MM.1S (cell line): ENCODE measurements at regions not wholly inside any gene's neighbourhood (a gene's known extent, or its start where the extent isn't known, plus 50 kb on each side); places are given as distances from the start of the nearest gene placed in this dataset.

Experiments
- DNase-seq: peaks from one replicate; pipeline ENCODE4 v3.0.0-alpha.2; 2015
- H2AFZ ChIP-seq: fragments of 300-600 bp; sonication (generic); 2 replicates; pipeline ENCODE4 v1.6.0; 2016; ENCODE audit warnings: antibody characterized with exemption, low read length
- H3F3A ChIP-seq: fragments of 300-600 bp; sonication (generic); 2 replicates; pipeline ENCODE4 v1.6.1; 2016; ENCODE audit warnings: mild to moderate bottlenecking, antibody characterized with exemption, low read length, moderate library complexity, mixed read lengths; ENCODE audit not compliant: insufficient read depth
- H3K27ac ChIP-seq: fragments of 300-600 bp; sonication (generic); 2 replicates; pipeline ENCODE4 v1.5.1; 2016; ENCODE audit warnings: mild to moderate bottlenecking, low read length
- H3K27me3 ChIP-seq: fragments of 300-600 bp; sonication (generic); replicated peaks from 2 replicates; pipeline ENCODE4 v1.6.0; 2016; ENCODE audit warnings: low read length; ENCODE audit not compliant: insufficient read depth
- H3K36me3 ChIP-seq: fragments of 300-600 bp; sonication (generic); replicated peaks from 2 replicates; pipeline ENCODE4 v1.6.1; 2016; ENCODE audit warnings: mild to moderate bottlenecking, low read length, mixed read lengths; ENCODE audit not compliant: insufficient read depth
- H3K4me1 ChIP-seq: fragments of 300-600 bp; sonication (generic); 2 replicates; pipeline ENCODE4 v1.6.1; 2016; ENCODE audit warnings: low read length, mixed read lengths
- H3K4me2 ChIP-seq: fragments of 300-600 bp; sonication (generic); 2 replicates; pipeline ENCODE4 v1.6.0; 2016; ENCODE audit warnings: low read depth, low read length
- H3K4me3 ChIP-seq: fragments of 300-600 bp; sonication (generic); 2 replicates; pipeline ENCODE4 v1.5.1; 2016; ENCODE audit warnings: low read length, mixed read lengths
- H3K79me2 ChIP-seq: fragments of 300-600 bp; sonication (generic); 2 replicates; pipeline ENCODE4 v1.6.1; 2016; ENCODE audit warnings: mixed run types, low read length, mixed read lengths
- H3K9ac ChIP-seq: fragments of 300-600 bp; sonication (generic); 2 replicates; pipeline ENCODE4 v1.6.1; 2016; ENCODE audit warnings: low read length, mixed read lengths
- H3K9me2 ChIP-seq: fragments of 300-600 bp; sonication (generic); replicated peaks from 2 replicates; pipeline ENCODE4 v1.6.1; 2016; ENCODE audit warnings: mild to moderate bottlenecking, low read length, mixed read lengths; ENCODE audit not compliant: insufficient read depth
- H3K9me3 ChIP-seq: fragments of 300-600 bp; sonication (generic); replicated peaks from 2 replicates; pipeline ENCODE4 v1.6.1; 2016; ENCODE audit warnings: mild to moderate bottlenecking, low read length, mixed read lengths; ENCODE audit not compliant: insufficient read depth
- H4K20me1 ChIP-seq: fragments of 300-600 bp; sonication (generic); 2 replicates; pipeline ENCODE4 v1.6.1; 2016; ENCODE audit warnings: mild to moderate bottlenecking, low read length, moderate library complexity, mixed read lengths; ENCODE audit not compliant: insufficient read depth
- EZH2 ChIP-seq: fragments of 300-600 bp; sonication (generic); optimal IDR thresholded peaks from 2 replicates; pipeline ENCODE3; 2017; ENCODE audit warnings: low read depth, mild to moderate bottlenecking, antibody characterized with exemption, low read length, mixed read lengths
- EZH2phosphoT487 ChIP-seq: fragments of 300-600 bp; sonication (generic); IDR thresholded peaks from 2 replicates; pipeline ENCODE4 v1.6.1; 2018; ENCODE audit warnings: antibody characterized with exemption, low read length
- TF ChIP-seq, protein P1 (sequence below): fragments of 300-600 bp; sonication (generic); IDR thresholded peaks from 2 replicates; pipeline ENCODE4 v1.5.1; 2016; ENCODE audit warnings: antibody characterized with exemption, low read length, mixed read lengths

DNA sequence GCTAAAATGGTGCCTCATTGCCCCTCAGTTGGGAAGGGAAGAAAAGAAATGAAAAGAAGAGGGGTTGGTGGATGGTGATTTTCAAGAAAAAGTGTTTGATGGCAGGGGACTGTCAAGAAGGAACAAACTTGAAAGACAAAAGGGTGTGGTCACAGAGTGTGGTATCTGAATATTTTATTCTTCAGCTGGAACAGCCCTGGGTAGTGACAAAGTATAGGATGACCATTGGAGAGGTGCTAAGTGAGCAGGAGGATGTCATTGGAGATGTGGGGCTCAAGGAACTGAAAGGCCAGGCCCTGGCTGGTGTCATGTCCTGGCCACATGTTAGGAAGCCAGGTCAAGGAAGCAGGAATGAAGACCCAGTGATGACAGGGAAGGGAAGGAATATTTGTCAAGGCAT lies 71.0 kb upstream of the CD55 start:
- Histone ChIP-seq H3F3A (no peaks in the 10 kb centered on the region), H3K9ac (no peak overlapping the region), H3K4me1 (no peaks in the 10 kb centered on the region), H3K79me2 (no peaks in the 10 kb centered on the region), H3K9me3 (no peaks in the 10 kb centered on the region), H3K4me3 (no peak overlapping the region), H4K20me1 (no peaks in the 10 kb centered on the region), H3K27me3 (no peaks in the 10 kb centered on the region), H3K27ac (no peak overlapping the region), H3K4me2 (no peak overlapping the region), H2AFZ (no peak overlapping the region), H3K9me2 (no peaks in the 10 kb centered on the region), H3K36me3 (no peaks in the 10 kb centered on the region)
- no peak for DNase-seq
- TF ChIP-seq EZH2 (no peak), EZH2phosphoT487 (no peak)
- TF ChIP-seq, protein P1, sequence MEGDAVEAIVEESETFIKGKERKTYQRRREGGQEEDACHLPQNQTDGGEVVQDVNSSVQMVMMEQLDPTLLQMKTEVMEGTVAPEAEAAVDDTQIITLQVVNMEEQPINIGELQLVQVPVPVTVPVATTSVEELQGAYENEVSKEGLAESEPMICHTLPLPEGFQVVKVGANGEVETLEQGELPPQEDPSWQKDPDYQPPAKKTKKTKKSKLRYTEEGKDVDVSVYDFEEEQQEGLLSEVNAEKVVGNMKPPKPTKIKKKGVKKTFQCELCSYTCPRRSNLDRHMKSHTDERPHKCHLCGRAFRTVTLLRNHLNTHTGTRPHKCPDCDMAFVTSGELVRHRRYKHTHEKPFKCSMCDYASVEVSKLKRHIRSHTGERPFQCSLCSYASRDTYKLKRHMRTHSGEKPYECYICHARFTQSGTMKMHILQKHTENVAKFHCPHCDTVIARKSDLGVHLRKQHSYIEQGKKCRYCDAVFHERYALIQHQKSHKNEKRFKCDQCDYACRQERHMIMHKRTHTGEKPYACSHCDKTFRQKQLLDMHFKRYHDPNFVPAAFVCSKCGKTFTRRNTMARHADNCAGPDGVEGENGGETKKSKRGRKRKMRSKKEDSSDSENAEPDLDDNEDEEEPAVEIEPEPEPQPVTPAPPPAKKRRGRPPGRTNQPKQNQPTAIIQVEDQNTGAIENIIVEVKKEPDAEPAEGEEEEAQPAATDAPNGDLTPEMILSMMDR: no peak

DNA sequence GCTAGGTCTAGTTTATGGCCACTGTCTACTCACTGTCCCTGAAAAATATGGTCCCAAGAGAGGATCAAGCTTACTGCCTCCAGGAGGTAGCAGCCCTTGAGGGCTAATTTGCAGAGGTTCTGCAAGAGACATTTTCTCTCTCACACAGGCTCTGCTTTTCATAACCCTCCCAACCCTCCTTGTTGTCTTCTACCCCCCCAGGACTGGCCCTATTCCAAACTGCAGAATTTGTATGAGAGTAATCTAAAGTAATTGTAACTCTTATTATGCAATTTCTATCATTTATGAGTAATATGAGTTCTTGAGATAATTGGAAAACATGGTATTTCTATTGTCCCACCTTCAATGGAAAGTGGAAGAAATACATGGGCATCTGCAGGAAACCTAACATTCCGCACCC lies 70.4 kb upstream of the CD55 start:
- no peaks in the 10 kb centered on the region for H3F3A ChIP-seq
- H3K36me3 ChIP-seq: no peaks in the 10 kb centered on the region
- no peaks in the 10 kb centered on the region for H3K9me2 ChIP-seq
- H4K20me1 ChIP-seq: no peaks in the 10 kb centered on the region
- H3K9me3 ChIP-seq: no peaks in the 10 kb centered on the region
- H3K4me3 ChIP-seq: no peak overlapping the region
- no peak for DNase-seq
- TF ChIP-seq EZH2 (no peak), EZH2phosphoT487 (no peak)
- TF ChIP-seq, protein P1: no peak
- no peak overlapping the region for H3K4me2 ChIP-seq
- no peaks in the 10 kb centered on the region for H3K27me3 ChIP-seq
- H3K79me2 ChIP-seq: no peaks in the 10 kb centered on the region
- H3K4me1 ChIP-seq: no peaks in the 10 kb centered on the region
- no peak overlapping the region for H2AFZ ChIP-seq
- no peak overlapping the region for H3K27ac ChIP-seq
- no peak overlapping the region for H3K9ac ChIP-seq

DNA sequence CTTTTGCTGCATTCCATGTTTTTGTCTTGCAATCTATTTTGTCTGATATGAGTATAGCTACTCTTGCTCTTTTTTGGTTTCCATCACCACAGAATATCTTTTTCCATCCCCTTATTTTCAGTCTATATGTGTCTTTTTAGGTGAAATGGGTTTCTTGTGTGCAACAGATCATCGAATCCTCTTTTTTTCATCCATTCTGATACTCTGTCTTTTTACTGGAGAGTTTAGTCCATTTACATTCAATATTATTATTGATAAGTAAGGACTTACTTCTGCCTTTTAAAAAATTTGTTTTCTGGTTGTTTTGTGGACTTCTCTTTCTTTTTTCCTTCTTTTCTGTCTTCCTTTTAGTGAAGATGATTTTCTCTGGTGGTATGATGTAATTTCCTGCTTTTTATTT lies 64.6 kb upstream of the CD55 start:
- H3K27me3 ChIP-seq: no peaks in the 10 kb centered on the region
- no peaks in the 10 kb centered on the region for H3K9me2 ChIP-seq
- DNase-seq: no peak
- H4K20me1 ChIP-seq: no peaks in the 10 kb centered on the region
- no peaks in the 10 kb centered on the region for H3K79me2 ChIP-seq
- H3K36me3 ChIP-seq: no peaks in the 10 kb centered on the region
- H3K4me1 ChIP-seq: no peaks in the 10 kb centered on the region
- H3K27ac ChIP-seq: no peak overlapping the region
- TF ChIP-seq, protein P1: no peak
- TF ChIP-seq EZH2 (no peak), EZH2phosphoT487 (no peak)
- no peaks in the 10 kb centered on the region for H3K9me3 ChIP-seq
- no peak overlapping the region for H2AFZ ChIP-seq
- no peak overlapping the region for H3K4me3 ChIP-seq
- H3F3A ChIP-seq: no peaks in the 10 kb centered on the region
- H3K4me2 ChIP-seq: no peak overlapping the region
- no peak overlapping the region for H3K9ac ChIP-seq

DNA sequence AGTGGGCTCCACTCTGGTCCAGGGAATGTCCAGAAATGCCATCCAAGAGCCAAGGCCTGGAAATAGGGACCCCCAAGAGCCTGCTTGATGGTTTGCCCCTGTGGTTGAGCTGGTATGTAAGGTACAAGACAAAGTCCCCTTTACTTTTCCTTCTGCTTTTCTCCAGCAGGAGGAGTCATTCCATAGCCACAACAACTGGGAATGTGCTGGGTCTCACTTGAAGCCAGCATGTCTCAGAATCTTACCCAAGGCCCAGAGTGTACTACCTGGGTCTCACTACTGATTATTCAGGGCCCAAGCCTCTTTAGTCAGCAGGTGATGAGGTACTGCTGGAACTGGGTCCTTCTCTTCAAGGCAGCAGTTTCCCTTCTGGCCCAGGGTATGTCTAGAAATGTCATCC lies 62.1 kb upstream of the CD55 start:
- no peaks in the 10 kb centered on the region for H3K36me3 ChIP-seq
- H3F3A ChIP-seq: no peaks in the 10 kb centered on the region
- no peaks in the 10 kb centered on the region for H3K4me1 ChIP-seq
- H3K9ac ChIP-seq: no peak overlapping the region
- no peak overlapping the region for H3K27ac ChIP-seq
- no peak overlapping the region for H2AFZ ChIP-seq
- H3K9me2 ChIP-seq: no peaks in the 10 kb centered on the region
- no peaks in the 10 kb centered on the region for H4K20me1 ChIP-seq
- H3K4me3 ChIP-seq: no peak overlapping the region
- no peaks in the 10 kb centered on the region for H3K79me2 ChIP-seq
- H3K9me3 ChIP-seq: no peaks in the 10 kb centered on the region
- TF ChIP-seq EZH2phosphoT487 (no peak), EZH2 (no peak)
- TF ChIP-seq, protein P1: no peak
- H3K4me2 ChIP-seq: no peak overlapping the region
- DNase-seq: no peak
- no peaks in the 10 kb centered on the region for H3K27me3 ChIP-seq
